ENCODE measurements at regions not wholly inside any gene's neighbourhood (a gene's known extent, or its start where the extent isn't known, plus 50 kb on each side); places are given as distances from the start of the nearest gene placed in this dataset.

DNA sequence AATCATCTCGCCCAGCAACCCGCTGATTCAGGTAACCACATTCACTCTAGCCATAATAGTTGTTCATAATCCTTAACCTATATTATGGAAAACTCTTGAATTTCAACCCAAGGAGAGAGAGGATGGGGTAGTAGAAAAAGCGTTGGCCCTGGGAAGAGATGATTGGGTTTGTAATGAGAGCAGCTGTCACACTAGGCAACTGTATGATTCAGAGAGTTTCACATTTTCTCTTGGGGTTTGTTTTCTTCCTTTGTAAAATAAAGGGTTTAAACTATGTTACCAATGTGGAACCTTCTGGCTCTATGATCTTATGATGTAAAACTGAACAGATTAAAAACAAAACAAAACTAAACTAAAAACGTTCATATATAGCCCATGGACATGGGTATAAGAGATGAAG is 705.2 kb upstream of the IGFBP3 start:
- TF ChIP-seq POLR2AphosphoS5 (IDR thresholded peaks at IDR 0.05; ENCODE audit: low read depth, low read length): no peak
- TF ChIP-seq MAX (IDR thresholded peaks at IDR 0.05): no peak
- TF ChIP-seq, protein P1, sequence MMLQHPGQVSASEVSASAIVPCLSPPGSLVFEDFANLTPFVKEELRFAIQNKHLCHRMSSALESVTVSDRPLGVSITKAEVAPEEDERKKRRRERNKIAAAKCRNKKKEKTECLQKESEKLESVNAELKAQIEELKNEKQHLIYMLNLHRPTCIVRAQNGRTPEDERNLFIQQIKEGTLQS (IDR thresholded peaks at IDR 0.05): no peak
- TF ChIP-seq REST (IDR thresholded peaks at IDR 0.05; ENCODE audit: low read depth): no peak
